ENCODE measurements at regions not wholly inside any gene's neighbourhood (a gene's known extent, or its start where the extent isn't known, plus 50 kb on each side); places are given as distances from the start of the nearest gene placed in this dataset.

GRCh38 chr11:112525270-112525669 lies 264.6 kb upstream of the PLET1 start:
- TF ChIP-seq, protein P1, sequence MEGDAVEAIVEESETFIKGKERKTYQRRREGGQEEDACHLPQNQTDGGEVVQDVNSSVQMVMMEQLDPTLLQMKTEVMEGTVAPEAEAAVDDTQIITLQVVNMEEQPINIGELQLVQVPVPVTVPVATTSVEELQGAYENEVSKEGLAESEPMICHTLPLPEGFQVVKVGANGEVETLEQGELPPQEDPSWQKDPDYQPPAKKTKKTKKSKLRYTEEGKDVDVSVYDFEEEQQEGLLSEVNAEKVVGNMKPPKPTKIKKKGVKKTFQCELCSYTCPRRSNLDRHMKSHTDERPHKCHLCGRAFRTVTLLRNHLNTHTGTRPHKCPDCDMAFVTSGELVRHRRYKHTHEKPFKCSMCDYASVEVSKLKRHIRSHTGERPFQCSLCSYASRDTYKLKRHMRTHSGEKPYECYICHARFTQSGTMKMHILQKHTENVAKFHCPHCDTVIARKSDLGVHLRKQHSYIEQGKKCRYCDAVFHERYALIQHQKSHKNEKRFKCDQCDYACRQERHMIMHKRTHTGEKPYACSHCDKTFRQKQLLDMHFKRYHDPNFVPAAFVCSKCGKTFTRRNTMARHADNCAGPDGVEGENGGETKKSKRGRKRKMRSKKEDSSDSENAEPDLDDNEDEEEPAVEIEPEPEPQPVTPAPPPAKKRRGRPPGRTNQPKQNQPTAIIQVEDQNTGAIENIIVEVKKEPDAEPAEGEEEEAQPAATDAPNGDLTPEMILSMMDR (IDR thresholded peaks at IDR 0.05; ENCODE audit: low read depth, low read length): no peak
- H3K4me3 ChIP-seq (ENCODE audit: low read depth, low read length): no peak overlapping the region
- in situ Hi-C loops (cut with HindIII; ENCODE audit: low sequenced_read_pairs): no loop called here
- peak; percentile 42 for DNase-seq (ENCODE audit: low read depth, low spot score)

DNA sequence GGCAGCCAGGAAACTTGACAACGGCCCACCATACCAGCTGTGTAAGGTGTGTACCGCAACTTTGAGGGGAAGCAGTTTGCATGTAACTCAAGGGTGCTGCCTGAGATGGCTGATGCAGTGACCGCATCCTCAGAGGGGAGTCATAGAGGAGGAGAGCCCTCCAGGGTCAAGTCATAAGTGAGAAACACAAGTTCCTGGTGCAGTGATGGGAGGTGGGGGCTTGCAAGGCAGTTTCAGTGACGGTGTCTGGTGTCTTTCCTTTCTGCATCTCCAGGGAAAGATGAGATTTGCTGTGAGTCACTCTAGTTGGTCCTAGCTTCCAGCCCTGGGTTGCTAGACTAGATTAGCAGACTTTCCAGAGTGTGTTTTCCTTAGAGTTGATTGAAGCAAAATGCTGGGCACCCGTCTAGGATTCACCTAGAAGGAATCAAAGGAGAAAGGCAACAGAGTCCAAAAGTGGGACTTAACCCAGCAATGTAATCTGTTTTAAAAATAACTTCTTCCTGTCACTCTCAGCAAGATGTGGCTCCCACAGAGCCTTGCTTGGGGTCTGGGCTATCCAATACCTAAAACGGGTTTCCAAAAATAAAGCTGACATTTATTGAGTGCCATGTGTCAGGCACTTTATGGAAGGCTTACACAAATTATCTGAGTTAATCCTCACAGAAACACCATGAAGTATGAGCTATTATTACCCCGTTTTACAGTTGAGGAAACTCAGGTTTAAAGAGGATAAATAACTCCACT lies 265.4 kb upstream of the PLET1 start:
- DNase-seq (ENCODE audit: low read depth, low spot score): no peak
- no peak overlapping the region for H3K4me3 ChIP-seq (ENCODE audit: low read depth, low read length)
- TF ChIP-seq, protein P1 (IDR thresholded peaks at IDR 0.05; ENCODE audit: low read depth, low read length): no peak
- in situ Hi-C loops (cut with HindIII; ENCODE audit: low sequenced_read_pairs): no loop called here

DNA sequence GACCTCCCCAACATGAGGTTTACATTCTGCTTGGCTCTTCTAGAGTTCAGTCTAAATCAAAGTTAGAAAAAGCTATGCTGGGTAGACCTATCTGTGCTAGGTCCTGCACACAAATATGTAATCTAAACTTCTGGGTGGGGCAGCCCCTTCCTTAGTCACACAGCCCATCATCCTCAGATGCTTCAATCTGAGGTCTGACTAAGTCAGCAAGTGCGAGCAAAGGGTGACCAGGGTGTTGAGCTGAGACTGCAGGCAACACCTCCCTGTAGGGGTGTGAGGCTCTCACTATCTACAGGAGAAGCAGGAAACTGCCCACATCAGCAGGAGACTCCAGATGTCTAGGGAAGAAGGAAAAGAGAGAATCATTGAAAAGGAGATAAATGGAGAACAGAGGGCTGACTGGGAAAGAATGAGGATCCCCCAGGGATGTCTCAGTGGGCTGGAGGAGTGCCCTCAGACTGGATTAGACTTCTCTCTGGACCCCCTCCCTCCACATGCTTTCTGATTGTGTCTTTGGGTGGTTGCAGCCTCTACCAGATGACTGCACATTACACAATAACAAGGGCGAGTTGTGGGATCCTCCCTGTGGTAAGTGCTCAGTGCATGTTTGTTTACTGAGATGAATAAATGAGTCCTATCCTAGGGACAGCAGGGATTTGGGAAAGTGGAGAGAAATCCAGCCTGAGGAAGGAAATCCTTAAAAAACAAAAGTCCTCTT lies 266.2 kb upstream of the PLET1 start:
- TF ChIP-seq, protein P1 (IDR thresholded peaks at IDR 0.05; ENCODE audit: low read depth, low read length): no peak
- H3K4me3 ChIP-seq (ENCODE audit: low read depth, low read length): no peak overlapping the region
- no peak for DNase-seq (ENCODE audit: low read depth, low spot score)
- in situ Hi-C loops (cut with HindIII; ENCODE audit: low sequenced_read_pairs): no loop called here

GRCh38 chr11:112529071-112529470 lies 268.4 kb upstream of the PLET1 start:
- no peak for DNase-seq (ENCODE audit: low read depth, low spot score)
- in situ Hi-C loops (cut with HindIII; ENCODE audit: low sequenced_read_pairs): no loop called here

DNA sequence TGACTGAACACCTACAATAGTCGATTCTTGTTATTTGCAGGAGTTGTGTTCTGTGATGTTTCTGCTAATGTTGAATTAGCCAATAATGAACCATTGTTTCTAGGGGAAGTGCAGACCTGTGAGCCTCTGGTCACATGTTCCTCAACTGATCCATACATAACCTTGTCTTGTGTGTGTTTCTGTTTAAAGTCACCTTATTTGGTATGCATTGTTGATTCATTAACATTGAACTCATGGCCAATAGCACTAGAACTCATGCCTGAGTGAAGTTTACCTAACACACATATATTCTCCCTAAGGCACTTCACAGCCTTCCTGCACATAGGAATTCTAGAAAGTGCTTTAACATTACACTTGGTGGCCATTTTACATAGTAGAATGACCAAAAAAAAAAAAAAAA lies 271.8 kb upstream of the PLET1 start:
- H3K4me3 ChIP-seq (ENCODE audit: low read depth, low read length): no peak overlapping the region
- in situ Hi-C loops (cut with HindIII; ENCODE audit: low sequenced_read_pairs): no loop called here
- TF ChIP-seq, protein P1 (IDR thresholded peaks at IDR 0.05; ENCODE audit: low read depth, low read length): no peak
- no peak for DNase-seq (ENCODE audit: low read depth, low spot score)

More at GRCh38 chr11:112529071-112529470, 268.4 kb upstream of the PLET1 start:
- no peak overlapping the region for H3K4me3 ChIP-seq (ENCODE audit: low read depth, low read length)
- TF ChIP-seq, protein P1 (IDR thresholded peaks at IDR 0.05; ENCODE audit: low read depth, low read length): no peak

- TF ChIP-seq, protein P1 (IDR thresholded peaks at IDR 0.05; ENCODE audit: low read depth, low read length): no peak
- in situ Hi-C loops (cut with HindIII; ENCODE audit: low sequenced_read_pairs): no loop called here
- no peak for DNase-seq (ENCODE audit: low read depth, low spot score)
- no peak overlapping the region for H3K4me3 ChIP-seq (ENCODE audit: low read depth, low read length)
These were observed 273.0 kb upstream of the PLET1 start for GRCh38 chr11:112533682-112534081.
